PFSK-1 (cell line): ENCODE measurements at regions not wholly inside any gene's neighbourhood (a gene's known extent, or its start where the extent isn't known, plus 50 kb on each side); places are given as distances from the start of the nearest gene placed in this dataset.

Experiments used
- FOXP2 ChIP-seq: optimal IDR thresholded peaks from 2 replicates; pipeline ENCODE3; 2011; ENCODE audit warnings: borderline replicate concordance, control low read depth, inconsistent platforms; ENCODE audit not compliant: insufficient read depth; ENCODE audit errors: extremely low read length, extremely low read depth
- POLR2AphosphoS5 ChIP-seq: IDR thresholded peaks from 2 replicates; pipeline ENCODE4 v1.6.1; 2012; ENCODE audit warnings: low read depth, mild to moderate bottlenecking, control low read depth, low read length, moderate library complexity
- REST ChIP-seq, 2 experiments: IDR thresholded peaks; 2 replicates each; pipeline versions ENCODE4 v1.6.1 to v1.8.0; 2011 to 2012; ENCODE audit warnings: low read depth in 2 of 2, low read length in 2 of 2, control low read depth in 1 of 2, inconsistent platforms in 1 of 2, mild to moderate bottlenecking in 1 of 2, moderate library complexity in 1 of 2; ENCODE audit not compliant: insufficient read depth in 1 of 2
- SIN3A ChIP-seq: IDR thresholded peaks from 2 replicates; pipeline ENCODE4 v1.6.1; 2012; ENCODE audit warnings: mild to moderate bottlenecking, low read length, moderate library complexity, borderline replicate concordance; ENCODE audit not compliant: insufficient read depth
- TAF1 ChIP-seq: IDR thresholded peaks from 2 replicates; pipeline ENCODE4 v1.6.1; 2012; ENCODE audit warnings: low read length, control low read depth, borderline replicate concordance; ENCODE audit not compliant: insufficient read depth

- TF ChIP-seq TAF1: no peak
- TF ChIP-seq REST (IDR thresholded peaks at IDR 0.05; ENCODE audit: insufficient read depth in 1 of 2, low read depth in 2 of 2, low read length in 2 of 2): no peak
- TF ChIP-seq FOXP2: no peak
- no peak for TF ChIP-seq POLR2AphosphoS5
- TF ChIP-seq SIN3A: no peak
Measured at GRCh38 chr3:161602475-161602874, 105.9 kb downstream of the OTOL1 start.

GRCh38 chr3:161602918-161603317 is 106.3 kb downstream of the OTOL1 start:
- no peak for TF ChIP-seq SIN3A
- no peak for TF ChIP-seq POLR2AphosphoS5
- TF ChIP-seq FOXP2: no peak
- no peak for TF ChIP-seq REST (IDR thresholded peaks at IDR 0.05; ENCODE audit: insufficient read depth in 1 of 2, low read depth in 2 of 2, low read length in 2 of 2)
- no peak for TF ChIP-seq TAF1

- no peak for TF ChIP-seq TAF1
- no peak for TF ChIP-seq REST (IDR thresholded peaks at IDR 0.05; ENCODE audit: insufficient read depth in 1 of 2, low read depth in 2 of 2, low read length in 2 of 2)
- no peak for TF ChIP-seq FOXP2
- TF ChIP-seq SIN3A: no peak
- no peak for TF ChIP-seq POLR2AphosphoS5
Measured at GRCh38 chr3:161607056-161607455, 110.4 kb downstream of the OTOL1 start.

- TF ChIP-seq REST (IDR thresholded peaks at IDR 0.05; ENCODE audit: insufficient read depth in 1 of 2, low read depth in 2 of 2, low read length in 2 of 2) (no peak), POLR2AphosphoS5 (no peak), FOXP2 (no peak), TAF1 (no peak), SIN3A (no peak)
Measured at GRCh38 chr3:161619351-161619750, 122.7 kb downstream of the OTOL1 start.

GRCh38 chr3:161630794-161631193 is 134.2 kb downstream of the OTOL1 start:
- TF ChIP-seq REST (IDR thresholded peaks at IDR 0.05; ENCODE audit: insufficient read depth in 1 of 2, low read depth in 2 of 2, low read length in 2 of 2) (peak; percentile 87 to 98), TAF1 (no peak), FOXP2 (no peak)
